OCI-LY7 (cell line): ENCODE measurements at regions not wholly inside any gene's neighbourhood (a gene's known extent, or its start where the extent isn't known, plus 50 kb on each side); places are given as distances from the start of the nearest gene placed in this dataset.

Experiments
- BruUV-seq: library from RNA; stranded (reverse); fragments of 400-500 nt; replicated peaks from 2 replicates; lab custom pipeline; 2021; lab: Mats Ljungman, UMichigan
- CTCF ChIA-PET: fragments of 300-600 bp; sonication (Branson Sonifier 250); formaldehyde crosslinking; loops from one replicate; lab custom pipeline; 2022; ENCODE audit warnings: antibody characterized with exemption; ENCODE audit not compliant: unreplicated experiment; lab: Charles Lee
- POLR2A ChIA-PET: fragments of 300-600 bp; sonication (Branson Sonifier 250); formaldehyde crosslinking; loops from one replicate; lab custom pipeline; 2022; ENCODE audit warnings: antibody characterized with exemption; lab: Charles Lee
- DNase-seq: peaks from one replicate; pipeline ENCODE4 v3.0.0-alpha.2; 2015; ENCODE audit warnings: low spot score
- H2AFZ ChIP-seq: fragments of 200-600 bp; sonication (generic), shearing (Covaris generic); 2 replicates; pipeline ENCODE4 v1.6.1; 2014; ENCODE audit warnings: mild to moderate bottlenecking, antibody characterized with exemption, low read length, moderate library complexity
- H3K27ac ChIP-seq: fragments of 200-600 bp; sonication (generic); 2 replicates; pipeline ENCODE4 v1.5.1; 2014; ENCODE audit warnings: mixed run types, low read depth, mild to moderate bottlenecking, moderate library complexity, low read length, inconsistent platforms; ENCODE audit not compliant: poor library complexity, severe bottlenecking
- H3K36me3 ChIP-seq: fragments of 200-600 bp; sonication (generic); 2 replicates; pipeline ENCODE4 v1.6.1; 2014; ENCODE audit warnings: mild to moderate bottlenecking, antibody characterized with exemption, low read length, moderate library complexity, mixed read lengths; ENCODE audit not compliant: insufficient read depth
- H3K4me1 ChIP-seq: fragments of 200-600 bp; sonication (generic); 2 replicates; pipeline ENCODE4 v1.5.1; 2014; ENCODE audit warnings: mild to moderate bottlenecking, low read length; ENCODE audit not compliant: insufficient read depth, poor library complexity, severe bottlenecking
- H3K4me2 ChIP-seq: fragments of 200-600 bp; sonication (generic); 2 replicates; pipeline ENCODE4 v1.6.1; 2014; ENCODE audit warnings: mild to moderate bottlenecking, low read length
- H3K4me3 ChIP-seq: fragments of 200-600 bp; sonication (generic); 2 replicates; pipeline ENCODE4 v1.5.1; 2014; ENCODE audit warnings: mild to moderate bottlenecking, low read depth, low read length; ENCODE audit not compliant: poor library complexity, severe bottlenecking
- H3K79me2 ChIP-seq: fragments of 200-600 bp; sonication (generic); 2 replicates; pipeline ENCODE4 v1.6.1; 2016; ENCODE audit warnings: low read depth, mild to moderate bottlenecking, low read length, moderate library complexity, mixed read lengths; ENCODE audit not compliant: insufficient read depth
- H3K9me2 ChIP-seq: fragments of 200-600 bp; sonication (generic); 2 replicates; pipeline ENCODE4 v1.6.1; 2016; ENCODE audit warnings: mild to moderate bottlenecking, low read length, mixed read lengths; ENCODE audit not compliant: insufficient read depth
- H3K9me3 ChIP-seq: fragments of 200-600 bp; sonication (generic); 2 replicates; pipeline ENCODE4 v1.6.1; 2014; ENCODE audit warnings: mild to moderate bottlenecking, mixed run types, low read length, mixed read lengths
- H4K20me1 ChIP-seq: fragments of 200-600 bp; sonication (generic); 2 replicates; pipeline ENCODE4 v1.6.1; 2014; ENCODE audit warnings: mild to moderate bottlenecking, antibody characterized with exemption, low read length, moderate library complexity, mixed read lengths; ENCODE audit not compliant: insufficient read depth
- CTCF ChIP-seq: fragments of 200-600 bp; sonication (generic); conservative IDR thresholded peaks from 2 replicates; pipeline ENCODE4 v1.5.1; 2014; ENCODE audit warnings: mild to moderate bottlenecking, antibody characterized with exemption, low read length, moderate library complexity, mixed read lengths
- EZH2phosphoT487 ChIP-seq: fragments of 200-600 bp; sonication (generic); IDR thresholded peaks from 2 replicates; pipeline ENCODE4 v1.6.1; 2018; ENCODE audit warnings: low read depth, borderline replicate concordance, mild to moderate bottlenecking, mixed run types, antibody characterized with exemption, low read length, moderate library complexity, mixed read lengths
- intact Hi-C: fragments of 100-400 bp; cut with micrococcal nuclease; formaldehyde crosslinking; loops from one replicate; pipeline ENCODE4 v1.10.0; 2022; ENCODE audit not compliant: unreplicated experiment

GRCh38 chr4:180789929-180790328, 1453.3 kb upstream of the TENM3 start:
- Histone ChIP-seq H3K9me2 (no peaks in the 10 kb centered on the region), H4K20me1 (no peaks in the 10 kb centered on the region), H2AFZ (peak overlapping the region; percentile 74; the same call in 1 of the 2 replicates), H3K36me3 (no peaks in the 10 kb centered on the region), H3K4me1 (peaks cover 11% of the 10 kb centered on the region), H3K9me3 (no peaks in the 10 kb centered on the region), H3K4me3 (no peak overlapping the region), H3K4me2 (no peak overlapping the region), H3K79me2 (no peaks in the 10 kb centered on the region), H3K27ac (no peak overlapping the region)
- no TSS peak for BruUV-seq
- TF ChIP-seq CTCF: no peak
- no peak for TF ChIP-seq EZH2phosphoT487
- DNase-seq: no peak
- CTCF ChIA-PET: no interaction called here
- intact Hi-C loops: no loop called here
- POLR2A ChIA-PET: no interaction called here

GRCh38 chr4:180790471-180790870, 1452.7 kb upstream of the TENM3 start:
- Histone ChIP-seq H4K20me1 (no peaks in the 10 kb centered on the region), H3K9me3 (no peaks in the 10 kb centered on the region), H3K4me3 (no peak overlapping the region), H3K4me2 (no peak overlapping the region), H3K27ac (no peak overlapping the region), H2AFZ (peak overlapping the region; percentile 74), H3K79me2 (no peaks in the 10 kb centered on the region), H3K36me3 (no peaks in the 10 kb centered on the region), H3K4me1 (peaks cover 11% of the 10 kb centered on the region), H3K9me2 (no peaks in the 10 kb centered on the region)
- no peak for DNase-seq
- CTCF ChIA-PET: no interaction called here
- intact Hi-C loops: no loop called here
- POLR2A ChIA-PET: interaction anchor here (0.6 kb wide), 1 partner anchor 15 kb away, joined by 3 read pairs; no protein-coding TSS in a partner anchor
- no TSS peak for BruUV-seq
- TF ChIP-seq CTCF: no peak
- TF ChIP-seq EZH2phosphoT487: no peak

GRCh38 chr4:180792541-180792940, 1450.7 kb upstream of the TENM3 start:
- H3K4me1 ChIP-seq: peaks cover 11% of the 10 kb centered on the region
- no peaks in the 10 kb centered on the region for H4K20me1 ChIP-seq
- no peak for DNase-seq
- BruUV-seq: no TSS peak
- no peaks in the 10 kb centered on the region for H3K9me2 ChIP-seq
- TF ChIP-seq CTCF: no peak
- no peak for TF ChIP-seq EZH2phosphoT487
- H3K27ac ChIP-seq: no peak overlapping the region
- intact Hi-C loops: no loop called here
- no peaks in the 10 kb centered on the region for H3K9me3 ChIP-seq
- POLR2A ChIA-PET: interaction anchor here (0.6 to 0.9 kb wide), 4 partner anchors 9 to 43 kb away, joined by 3 to 4 read pairs (median 3); no protein-coding TSS in a partner anchor
- no peak overlapping the region for H3K4me3 ChIP-seq
- H3K4me2 ChIP-seq: no peak overlapping the region
- no peaks in the 10 kb centered on the region for H3K79me2 ChIP-seq
- peak overlapping the region; percentile 42 for H2AFZ ChIP-seq
- H3K36me3 ChIP-seq: no peaks in the 10 kb centered on the region
- CTCF ChIA-PET: no interaction called here
